GM19467 (cell line): ENCODE measurements at regions not wholly inside any gene's neighbourhood (a gene's known extent, or its start where the extent isn't known, plus 50 kb on each side); places are given as distances from the start of the nearest gene placed in this dataset.

Experiments
- ATAC-seq: cut with Tn5 transposase; IDR thresholded peaks from one replicate; pipeline ENCODE4 v1.9.1; 2021; ENCODE audit warnings: mild to moderate bottlenecking, moderate library complexity; ENCODE audit not compliant: unreplicated experiment

- no peak for ATAC-seq
Measured at GRCh38 chr9:115964710-115965347, 188.8 kb upstream of the PAPPA start.

- ATAC-seq: no peak
Measured at GRCh38 chr9:115966660-115967059, 186.9 kb upstream of the PAPPA start.

GRCh38 chr9:115969096-115969495 lies 184.5 kb upstream of the PAPPA start:
- no peak for ATAC-seq

- no peak for ATAC-seq
Measured at GRCh38 chr9:115972362-115972761, 181.2 kb upstream of the PAPPA start.

- ATAC-seq: no peak
Measured at GRCh38 chr9:115972843-115973595, 180.6 kb upstream of the PAPPA start.

- no peak for ATAC-seq
Measured at GRCh38 chr9:115976781-115977180, 176.8 kb upstream of the PAPPA start.

GRCh38 chr9:115978091-115978490 lies 175.5 kb upstream of the PAPPA start:
- no peak for ATAC-seq

- no peak for ATAC-seq
Measured at GRCh38 chr9:115978659-115979096, 174.9 kb upstream of the PAPPA start.

GRCh38 chr9:115980054-115980453 lies 173.5 kb upstream of the PAPPA start:
- no peak for ATAC-seq

GRCh38 chr9:115980502-115980901 lies 173.1 kb upstream of the PAPPA start:
- no peak for ATAC-seq

- no peak for ATAC-seq
Measured at GRCh38 chr9:115980976-115981375, 172.6 kb upstream of the PAPPA start.

- ATAC-seq: no peak
Measured at GRCh38 chr9:115983366-115983765, 170.2 kb upstream of the PAPPA start.

- ATAC-seq: no peak
Measured at GRCh38 chr9:115985657-115986056, 167.9 kb upstream of the PAPPA start.

- no peak for ATAC-seq
Measured at GRCh38 chr9:115986508-115986907, 167.1 kb upstream of the PAPPA start.

GRCh38 chr9:115988701-115989100 lies 164.9 kb upstream of the PAPPA start:
- ATAC-seq: no peak

GRCh38 chr9:115989831-115990230 lies 163.8 kb upstream of the PAPPA start:
- no peak for ATAC-seq

GRCh38 chr9:115992834-115993233 lies 160.8 kb upstream of the PAPPA start:
- ATAC-seq: no peak

- ATAC-seq: no peak
Measured at GRCh38 chr9:115997923-115998322, 155.7 kb upstream of the PAPPA start.

- ATAC-seq: no peak
Measured at GRCh38 chr9:115998666-115999065, 154.9 kb upstream of the PAPPA start.

GRCh38 chr9:115999498-115999897 lies 154.1 kb upstream of the PAPPA start:
- no peak for ATAC-seq

GRCh38 chr9:116000748-116001329 lies 152.8 kb upstream of the PAPPA start:
- peak; percentile 57 for ATAC-seq

- ATAC-seq: no peak
Measured at GRCh38 chr9:116002181-116002580, 151.4 kb upstream of the PAPPA start.
